GM12878 (cell line): ENCODE measurements at regions not wholly inside any gene's neighbourhood (a gene's known extent, or its start where the extent isn't known, plus 50 kb on each side); places are given as distances from the start of the nearest gene placed in this dataset.

Source experiments
- ATAC-seq: fragments of 200-7000 bp; cut with Tn5 transposase; 3 replicates; pipeline ENCODE4 v1.9.1; 2020; ENCODE audit warnings: mild to moderate bottlenecking, moderate library complexity
- BruUV-seq: library from RNA; stranded (reverse); fragments of 400-500 nt; replicated peaks from 2 replicates; lab custom pipeline; 2021; lab: Mats Ljungman, UMichigan
- CTCF ChIA-PET: fragments of 300-600 bp; sonication (Branson Sonifier 250); formaldehyde crosslinking; extraction: SDS; loops from one replicate; lab custom pipeline; 2021; ENCODE audit warnings: inconsistent platforms; lab: Yijun Ruan, JAX
- POLR2A ChIA-PET: fragments of 350-600 bp; formaldehyde crosslinking; extraction: SDS; loops from one replicate; lab custom pipeline; 2021; ENCODE audit warnings: inconsistent platforms; lab: Charles Lee
- RAD21 ChIA-PET: fragments of 300-600 bp; sonication (Branson Sonifier 250); formaldehyde crosslinking; loops from one replicate; lab custom pipeline; 2023; ENCODE audit warnings: antibody characterized with exemption; ENCODE audit not compliant: unreplicated experiment; lab: Charles Lee
- SMC1A ChIA-PET: fragments of 300-600 bp; sonication (Branson Sonifier 250); formaldehyde crosslinking; loops from one replicate; lab custom pipeline; 2023; ENCODE audit not compliant: unreplicated experiment, uncharacterized antibody; lab: Charles Lee
- DNase-seq: peaks from one replicate; pipeline ENCODE4 v3.0.0-alpha.2; 2011; ENCODE audit warnings: low read depth, low spot score
- FAIRE-seq: peaks from 3 replicates; lab custom pipeline; 2011; peaks lifted over from hg19 to GRCh38; lab: Jason Lieb, UNC
- H2AFZ ChIP-seq: 2 replicates; pipeline ENCODE4 v1.6.0; 2011; ENCODE audit warnings: low read depth, low read length, control low read depth; ENCODE audit not compliant: control insufficient read depth
- H3K27ac ChIP-seq: 2 replicates; pipeline ENCODE4 v1.5.1; 2011; ENCODE audit warnings: control low read depth; ENCODE audit not compliant: control insufficient read depth, insufficient read depth
- H3K27me3 ChIP-seq, 2 experiments: replicated peaks in 1 of 2; 2 replicates each; pipeline versions ENCODE4 v1.6.0 to v1.6.1; 2011; ENCODE audit warnings: low read length in 1 of 2; ENCODE audit not compliant: control insufficient read depth in 2 of 2, insufficient read depth in 2 of 2
- H3K36me3 ChIP-seq, 2 experiments: 2 replicates each; pipeline ENCODE4 v1.5.1; 2011; ENCODE audit warnings: low read length in 1 of 2; ENCODE audit not compliant: control insufficient read depth in 2 of 2, insufficient read depth in 2 of 2
- H3K4me1 ChIP-seq: 2 replicates; pipeline ENCODE4 v1.6.1; 2011; ENCODE audit warnings: mild to moderate bottlenecking, low read length, moderate library complexity, mixed read lengths; ENCODE audit not compliant: control insufficient read depth, insufficient read depth
- H3K4me2 ChIP-seq: 2 replicates; pipeline ENCODE4 v1.6.0; 2011; ENCODE audit warnings: control low read depth; ENCODE audit not compliant: control insufficient read depth, insufficient read depth
- H3K4me3 ChIP-seq: fragments of 200-600 bp; sonication (generic); 2 replicates; pipeline ENCODE4 v1.5.1; 2016
- H3K79me2 ChIP-seq: 2 replicates; pipeline ENCODE4 v1.6.0; 2011; ENCODE audit warnings: low read length; ENCODE audit not compliant: control insufficient read depth, insufficient read depth
- H3K9ac ChIP-seq: 2 replicates; pipeline ENCODE4 v1.8.0; 2011; ENCODE audit warnings: low read length, control low read depth, mixed read lengths; ENCODE audit not compliant: control insufficient read depth, insufficient read depth
- H3K9me3 ChIP-seq: replicated peaks from 3 replicates; pipeline ENCODE4 v1.5.1; 2011; ENCODE audit warnings: mild to moderate bottlenecking, low read length; ENCODE audit not compliant: control insufficient read depth, insufficient read depth
- H4K20me1 ChIP-seq: 2 replicates; pipeline ENCODE4 v1.6.0; 2011; ENCODE audit not compliant: control insufficient read depth, insufficient read depth
- MEF2A ChIP-seq: IDR thresholded peaks from 2 replicates; pipeline ENCODE4 v1.6.1; 2011; ENCODE audit warnings: low read depth, mild to moderate bottlenecking, low read length, moderate library complexity; ENCODE audit not compliant: insufficient read depth
- PBX3 ChIP-seq: IDR thresholded peaks from 2 replicates; pipeline ENCODE4 v1.6.1; 2011; ENCODE audit warnings: mild to moderate bottlenecking, low read depth, low read length, moderate library complexity; ENCODE audit not compliant: insufficient replicate concordance
- PML ChIP-seq: IDR thresholded peaks from 2 replicates; pipeline ENCODE4 v1.6.1; 2012; ENCODE audit warnings: low read length, inconsistent platforms
- SPI1 ChIP-seq: IDR thresholded peaks from 2 replicates; pipeline ENCODE4 v1.6.1; 2011; ENCODE audit warnings: low read depth, mild to moderate bottlenecking, low read length, moderate library complexity, borderline replicate concordance; ENCODE audit not compliant: insufficient read depth
- TCF3 ChIP-seq: IDR thresholded peaks from 2 replicates; pipeline ENCODE4 v1.6.1; 2012; ENCODE audit warnings: low read depth, mild to moderate bottlenecking, low read length, borderline replicate concordance; ENCODE audit not compliant: insufficient read depth
- WRNIP1 ChIP-seq: IDR thresholded peaks from 2 replicates; pipeline ENCODE4 v1.6.1; 2011; ENCODE audit warnings: low read depth, low read length, improper control_type of control experiment, borderline replicate concordance
- ZBTB11 ChIP-seq: fragments of 450-650 bp; formaldehyde crosslinking; IDR thresholded peaks from 2 replicates; pipeline ENCODE4 v1.5.0; 2022; ENCODE audit warnings: mild to moderate bottlenecking, missing genetic modification characterization
- ZBTB40 ChIP-seq: fragments of 450-650 bp; IDR thresholded peaks from 2 replicates; pipeline ENCODE4 v1.6.1; 2016; ENCODE audit warnings: mild to moderate bottlenecking, moderate library complexity, borderline replicate concordance
- ZZZ3 ChIP-seq: IDR thresholded peaks from 2 replicates; pipeline ENCODE4 v1.6.1; 2011; ENCODE audit warnings: low read depth; ENCODE audit not compliant: control insufficient read depth, insufficient read length
- WGBS: methylation state at CpG from one replicate; pipeline ENCODE4 v1.1.6; 2016; ENCODE audit warnings: low lambda C conversion rate; ENCODE audit not compliant: insufficient replicate concordance, insufficient coverage; ENCODE audit errors: missing lambda C conversion rate; 5-methylcytosine and 5-hydroxymethylcytosine counted together
- in situ Hi-C: fragments of 300-500 bp; cut with MboI; formaldehyde crosslinking; loops from 9 replicates; pipeline ENCODE4 v1.14.3; 2018; ENCODE audit warnings: mixed read lengths
- intact Hi-C: fragments of 100-400 bp; cut with micrococcal nuclease; formaldehyde crosslinking; loops from one replicate; pipeline ENCODE4 v1.14.2; 2022; ENCODE audit not compliant: unreplicated experiment
- TF ChIP-seq, protein P1 (sequence below), 3 experiments: IDR thresholded peaks in 2 of 3; conservative IDR thresholded peaks in 1 of 3; 2 replicates each; pipeline ENCODE4 v1.5.1; 2011; ENCODE audit warnings: low read depth in 3 of 3, low read length in 3 of 3, mild to moderate bottlenecking in 3 of 3, control low read depth in 2 of 3, moderate library complexity in 2 of 3, inconsistent platforms in 1 of 3, mixed read lengths in 1 of 3; ENCODE audit not compliant: control insufficient read depth in 2 of 3, insufficient read depth in 1 of 3; ENCODE audit errors: extremely low read depth in 1 of 3

DNA sequence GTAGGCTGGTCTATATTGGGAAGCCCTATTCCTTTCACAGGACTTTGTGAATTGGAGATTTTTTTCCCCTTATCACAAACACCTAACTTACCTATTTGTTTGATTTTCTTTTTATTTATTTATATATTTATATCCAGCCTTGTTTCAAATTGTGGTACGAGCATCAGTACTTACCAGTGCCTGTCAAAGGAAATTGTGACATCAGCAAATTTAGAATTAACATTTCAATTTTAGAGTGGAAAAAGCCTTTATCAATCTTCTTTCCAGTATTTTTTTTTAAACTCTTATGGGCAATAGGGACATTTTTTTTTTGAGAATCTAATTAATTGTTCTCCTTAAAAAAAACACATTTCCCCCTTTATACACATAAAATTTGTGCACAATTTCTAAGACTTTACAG, 790.2 kb downstream of the PRELID2 start:
- no peak overlapping the region for H2AFZ ChIP-seq
- no peaks in the 10 kb centered on the region for H4K20me1 ChIP-seq
- H3K36me3 ChIP-seq, result no peaks in the 10 kb centered on the region
- intact Hi-C loops (no loop called here), in situ Hi-C loops (no loop called here)
- no TSS peak for BruUV-seq
- no peaks in the 10 kb centered on the region for H3K79me2 ChIP-seq
- no peak overlapping the region for H3K27ac ChIP-seq
- no peaks in the 10 kb centered on the region for H3K27me3 ChIP-seq
- no peaks in the 10 kb centered on the region for H3K9me3 ChIP-seq
- ATAC-seq, result no peak
- DNase-seq, result no peak
- FAIRE-seq, result no peak
- ChIA-PET CTCF (no interaction called here), POLR2A (no interaction called here), RAD21 (no interaction called here), SMC1A (no interaction called here)
- no peak for TF ChIP-seq ZBTB11 (CRISPR knock-in tag)
- no peak for TF ChIP-seq PML
- TF ChIP-seq, protein P1, sequence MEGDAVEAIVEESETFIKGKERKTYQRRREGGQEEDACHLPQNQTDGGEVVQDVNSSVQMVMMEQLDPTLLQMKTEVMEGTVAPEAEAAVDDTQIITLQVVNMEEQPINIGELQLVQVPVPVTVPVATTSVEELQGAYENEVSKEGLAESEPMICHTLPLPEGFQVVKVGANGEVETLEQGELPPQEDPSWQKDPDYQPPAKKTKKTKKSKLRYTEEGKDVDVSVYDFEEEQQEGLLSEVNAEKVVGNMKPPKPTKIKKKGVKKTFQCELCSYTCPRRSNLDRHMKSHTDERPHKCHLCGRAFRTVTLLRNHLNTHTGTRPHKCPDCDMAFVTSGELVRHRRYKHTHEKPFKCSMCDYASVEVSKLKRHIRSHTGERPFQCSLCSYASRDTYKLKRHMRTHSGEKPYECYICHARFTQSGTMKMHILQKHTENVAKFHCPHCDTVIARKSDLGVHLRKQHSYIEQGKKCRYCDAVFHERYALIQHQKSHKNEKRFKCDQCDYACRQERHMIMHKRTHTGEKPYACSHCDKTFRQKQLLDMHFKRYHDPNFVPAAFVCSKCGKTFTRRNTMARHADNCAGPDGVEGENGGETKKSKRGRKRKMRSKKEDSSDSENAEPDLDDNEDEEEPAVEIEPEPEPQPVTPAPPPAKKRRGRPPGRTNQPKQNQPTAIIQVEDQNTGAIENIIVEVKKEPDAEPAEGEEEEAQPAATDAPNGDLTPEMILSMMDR (IDR thresholded peaks at IDR 0.05 in 2 of 3, conservative IDR thresholded peaks at IDR 0.05 in 1 of 3; ENCODE audit: control insufficient read depth in 2 of 3, extremely low read depth in 1 of 3, insufficient read depth in 1 of 3, low read depth in 3 of 3, low read length in 3 of 3), result no peak
- no peak for TF ChIP-seq SPI1
- TF ChIP-seq MEF2A, result no peak
- TF ChIP-seq ZBTB40, result no peak
- no peak for TF ChIP-seq WRNIP1
- TF ChIP-seq ZZZ3, result no peak
- TF ChIP-seq TCF3, result no peak
- TF ChIP-seq PBX3, result no peak
- no peak overlapping the region for H3K4me3 ChIP-seq
- no peak overlapping the region for H3K9ac ChIP-seq
- no peaks in the 10 kb centered on the region for H3K4me1 ChIP-seq
- H3K4me2 ChIP-seq, result no peak overlapping the region
- WGBS, result 46% methylated on average over 1 of the region's 1 CpG
